HG03097 (cell line): ENCODE measurements at regions not wholly inside any gene's neighbourhood (a gene's known extent, or its start where the extent isn't known, plus 50 kb on each side); places are given as distances from the start of the nearest gene placed in this dataset.

ENCODE experiments used
- ATAC-seq: cut with Tn5 transposase; IDR thresholded peaks from one replicate; pipeline ENCODE4 v1.9.1; 2021; ENCODE audit not compliant: unreplicated experiment, low FRiP score

DNA sequence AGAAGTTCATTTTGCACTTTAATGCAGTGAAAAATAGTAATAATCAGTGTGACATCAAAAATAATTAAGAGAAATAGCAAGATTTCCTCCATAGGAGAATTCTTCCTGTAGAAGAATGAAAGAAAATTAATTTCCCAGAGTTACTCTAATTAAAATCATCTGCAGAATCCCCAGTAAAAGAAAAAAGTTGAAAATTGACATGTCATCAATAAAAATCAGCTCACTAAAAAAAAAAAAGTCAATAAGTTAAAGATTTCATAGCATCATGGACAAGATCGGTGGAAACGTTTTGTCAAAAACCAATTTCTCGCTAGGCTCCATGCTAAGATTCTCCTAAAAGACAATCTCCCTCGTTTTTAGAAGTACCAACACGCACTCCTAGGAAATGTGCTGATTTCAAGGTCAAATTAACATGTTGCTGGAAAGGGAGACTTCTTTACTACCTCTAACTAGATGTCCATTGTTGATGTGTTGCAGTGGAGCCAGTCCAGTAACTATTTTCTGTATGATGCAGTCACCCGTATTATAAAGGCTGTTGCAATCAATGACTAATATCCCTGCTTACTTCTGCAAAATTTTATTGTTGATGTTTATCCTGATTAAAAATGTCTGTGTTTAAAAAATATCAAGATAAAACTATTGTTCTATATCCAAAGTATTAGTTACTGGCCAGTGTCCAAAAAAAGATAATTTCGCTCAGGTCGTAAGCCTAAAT, 591.9 kb upstream of the MGMT start:
- ATAC-seq, result no peak

DNA sequence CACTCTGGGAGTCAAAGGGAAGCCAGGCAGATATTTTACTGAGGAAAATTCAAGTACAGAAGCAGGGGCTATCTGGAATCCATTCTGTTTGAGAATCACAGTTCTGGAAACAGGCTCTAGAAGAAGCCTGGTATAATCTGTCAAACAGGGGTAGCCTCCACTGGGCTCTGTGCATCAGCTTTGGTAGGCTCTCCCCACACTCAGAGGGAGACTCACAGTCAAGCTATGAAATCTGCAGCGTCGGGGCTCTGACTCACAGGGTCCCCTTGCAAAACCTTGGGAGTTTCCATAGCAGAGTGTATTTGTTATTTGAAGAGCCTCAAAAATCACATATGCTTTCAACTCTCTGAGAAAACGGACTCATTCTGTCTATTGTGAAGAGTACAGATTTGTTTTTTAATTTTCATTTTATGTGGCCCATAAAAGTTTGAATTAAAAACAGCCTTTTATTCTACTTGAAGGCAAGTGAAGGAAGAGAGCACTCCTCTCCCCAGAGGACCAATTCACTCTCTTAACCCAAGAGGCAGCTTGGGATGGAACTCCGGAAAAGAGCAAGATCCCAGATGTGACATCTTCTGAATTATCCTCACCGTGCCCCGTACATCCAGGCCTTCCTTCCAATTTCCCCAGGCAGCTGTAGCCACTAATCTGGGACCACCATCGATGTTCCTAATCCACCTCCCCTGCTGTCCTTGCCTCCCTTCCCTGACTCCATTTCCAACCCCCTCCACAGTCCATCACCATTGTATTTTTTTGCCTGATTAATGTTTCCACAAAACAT, 590.9 kb upstream of the MGMT start:
- ATAC-seq, result no peak

DNA sequence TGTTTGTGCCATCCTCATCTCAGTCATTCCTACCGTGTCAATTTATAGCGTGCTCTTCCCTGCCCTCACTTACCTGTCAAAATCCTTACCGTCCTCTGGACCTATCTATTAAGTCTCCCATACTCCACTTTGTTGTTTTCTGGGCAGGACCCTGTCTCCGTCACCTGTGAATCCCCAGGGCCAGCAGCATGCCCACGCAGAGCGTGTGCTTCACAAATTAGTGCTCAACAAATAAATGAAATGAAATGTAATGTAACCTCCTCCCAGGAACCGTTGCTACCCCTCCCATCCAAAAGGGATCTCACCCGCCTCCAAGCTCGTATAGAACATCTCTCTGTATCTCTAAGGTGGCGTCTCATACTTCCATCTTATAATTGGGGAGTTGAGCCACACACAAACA, 589.9 kb upstream of the MGMT start:
- no peak for ATAC-seq

DNA sequence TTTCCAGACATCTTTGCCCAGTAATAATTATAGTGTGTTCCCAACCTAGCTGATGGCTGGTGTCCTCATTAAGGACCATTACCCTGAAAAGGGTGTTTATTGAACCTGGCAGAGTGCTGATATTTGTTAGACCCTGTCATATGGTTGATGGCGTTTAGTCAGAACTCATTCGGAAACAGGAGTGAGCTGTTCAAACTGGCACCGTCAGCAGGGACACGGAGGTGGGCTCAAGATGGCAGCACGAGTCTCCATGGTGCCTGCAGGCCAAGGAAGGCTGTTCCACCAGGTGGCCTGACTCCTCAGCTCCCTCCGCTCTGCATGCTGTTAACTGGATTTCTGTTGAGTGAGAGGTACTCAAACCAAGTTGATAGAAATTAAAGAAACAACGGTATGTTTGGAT, 589.1 kb upstream of the MGMT start:
- no peak for ATAC-seq

DNA sequence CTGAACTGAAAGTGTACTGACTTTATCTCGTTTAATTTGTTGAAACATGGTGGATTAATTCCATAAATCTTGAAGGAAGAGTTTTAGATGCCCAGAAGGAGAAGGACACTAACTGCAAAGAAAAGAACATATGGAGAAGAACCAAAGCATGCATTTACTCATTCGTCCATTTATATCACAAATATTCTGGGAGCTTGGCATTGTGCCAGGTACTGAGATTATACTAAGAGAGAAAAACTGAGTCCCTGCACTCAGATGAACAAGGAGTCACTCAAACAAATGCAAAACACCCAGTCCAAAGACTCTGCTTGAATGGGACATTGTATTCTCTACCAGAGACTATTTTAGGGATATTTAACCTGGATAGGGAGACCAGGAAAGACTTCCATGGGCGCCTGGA, 588.0 kb upstream of the MGMT start:
- ATAC-seq, result no peak

DNA sequence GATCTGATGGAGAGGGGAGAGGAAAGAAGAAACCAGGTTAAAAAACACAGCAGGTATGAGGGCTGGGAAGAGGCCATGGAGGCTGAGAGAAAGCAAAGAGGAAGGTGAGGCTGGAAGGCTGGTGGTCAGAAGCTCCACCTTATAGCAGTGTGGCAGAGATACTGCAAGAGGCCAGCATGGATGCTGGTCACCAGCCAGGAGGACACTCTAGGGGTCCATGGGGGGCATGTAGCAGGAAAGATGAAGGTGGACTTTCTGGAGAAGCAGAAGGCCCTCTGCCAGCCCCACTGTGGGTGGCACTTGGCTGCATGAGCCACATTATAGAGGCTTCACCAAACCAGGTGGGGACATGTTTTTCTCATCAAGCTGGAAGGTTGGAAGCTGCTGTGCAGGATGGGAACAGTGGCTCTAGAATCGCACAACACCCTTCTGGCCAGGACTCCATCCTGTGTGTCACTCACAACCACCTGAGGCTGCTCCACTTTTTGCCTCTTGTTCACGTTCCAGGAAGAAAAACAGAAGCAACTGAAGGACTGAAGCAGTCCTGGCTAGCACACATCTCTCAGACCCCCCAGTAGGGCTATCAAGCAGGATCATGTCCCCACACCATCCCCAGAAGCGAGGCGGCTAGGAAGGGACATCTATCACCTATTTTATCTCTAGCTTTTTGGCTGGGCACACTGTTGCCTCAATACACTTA, 587.5 kb upstream of the MGMT start:
- no peak for ATAC-seq

DNA sequence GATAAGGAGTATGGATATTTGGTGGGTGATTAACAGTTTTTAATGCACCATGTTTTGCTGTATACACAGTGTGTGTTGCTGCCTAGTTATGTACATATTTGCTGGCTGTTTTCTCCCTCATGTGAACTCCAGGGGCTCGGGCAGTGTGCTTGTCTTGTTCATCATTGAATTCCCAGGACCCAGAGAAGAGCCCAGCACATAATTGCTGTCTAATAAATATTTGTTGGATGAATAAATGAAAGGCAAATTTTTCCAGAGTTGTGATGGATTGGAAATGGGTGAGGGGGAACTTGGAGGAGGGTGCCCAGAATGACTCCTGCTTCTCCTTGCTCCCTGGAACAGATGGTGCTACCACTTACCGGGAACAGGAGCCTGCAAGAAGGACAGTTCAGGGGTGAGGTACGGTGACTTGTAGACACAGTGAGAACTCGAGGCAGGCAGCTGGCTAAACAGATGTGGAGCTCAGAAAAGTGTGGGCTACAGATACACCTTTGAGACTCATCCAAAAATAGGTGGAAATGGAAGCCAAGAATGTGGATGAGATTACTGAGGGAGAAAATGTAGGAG, 586.8 kb upstream of the MGMT start:
- ATAC-seq, result no peak

DNA sequence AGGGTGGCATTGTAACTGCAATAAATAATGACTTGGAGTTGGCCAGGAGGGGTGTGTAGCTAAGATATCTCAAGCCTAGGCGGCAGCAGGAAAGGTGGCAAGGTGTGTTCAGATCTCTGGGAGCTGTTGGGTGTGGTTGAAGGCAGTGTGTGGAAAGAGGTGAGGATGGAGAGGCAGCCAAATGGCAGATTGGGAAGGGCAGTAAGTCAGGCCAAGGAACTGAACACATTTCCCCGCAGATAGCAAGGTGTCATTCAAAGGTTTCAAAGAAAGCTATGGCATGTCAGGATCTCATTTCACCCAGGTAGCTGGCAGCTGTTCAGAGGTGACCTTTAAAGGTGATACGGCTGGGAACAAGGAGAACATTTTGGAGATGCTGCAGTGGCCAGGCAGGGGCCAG, 586.0 kb upstream of the MGMT start:
- ATAC-seq, result no peak

DNA sequence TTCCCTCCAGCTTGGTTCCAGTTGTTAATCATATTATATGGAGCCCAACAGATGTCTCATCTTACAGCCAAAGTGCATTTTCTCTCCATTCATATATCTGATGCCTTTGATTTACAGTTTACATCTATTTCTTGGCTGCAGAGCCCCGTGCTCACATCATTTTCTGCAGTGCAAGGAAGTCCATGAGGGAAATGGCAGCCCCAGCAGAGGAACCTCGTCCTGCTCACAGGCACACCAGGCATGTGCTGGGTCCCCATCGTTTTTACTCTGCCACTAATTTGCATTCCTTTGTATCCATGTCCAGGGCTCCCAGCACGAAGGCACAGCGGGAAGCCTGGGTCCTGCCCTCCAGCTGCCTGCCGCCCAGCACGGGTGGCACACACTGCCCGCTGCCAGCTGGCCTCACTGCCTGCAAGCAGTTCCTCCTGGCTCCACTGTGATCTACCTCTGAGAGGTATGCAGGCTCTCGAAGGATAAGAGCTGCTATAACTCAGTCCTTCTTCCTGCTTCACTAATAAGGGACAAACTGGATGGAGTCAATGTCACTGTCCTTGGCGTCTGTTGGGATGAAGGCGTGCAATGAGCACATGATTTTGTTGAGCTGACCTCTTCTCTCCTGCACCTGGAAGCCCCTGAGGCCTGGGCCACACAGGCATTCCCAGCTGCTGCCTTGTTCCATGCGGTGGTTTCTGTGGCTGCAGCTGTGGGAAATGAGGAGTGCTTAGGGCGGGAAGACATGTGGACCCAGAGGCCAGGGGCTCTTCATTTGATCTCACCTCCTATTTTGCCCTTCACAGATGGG, 583.6 kb upstream of the MGMT start:
- no peak for ATAC-seq

DNA sequence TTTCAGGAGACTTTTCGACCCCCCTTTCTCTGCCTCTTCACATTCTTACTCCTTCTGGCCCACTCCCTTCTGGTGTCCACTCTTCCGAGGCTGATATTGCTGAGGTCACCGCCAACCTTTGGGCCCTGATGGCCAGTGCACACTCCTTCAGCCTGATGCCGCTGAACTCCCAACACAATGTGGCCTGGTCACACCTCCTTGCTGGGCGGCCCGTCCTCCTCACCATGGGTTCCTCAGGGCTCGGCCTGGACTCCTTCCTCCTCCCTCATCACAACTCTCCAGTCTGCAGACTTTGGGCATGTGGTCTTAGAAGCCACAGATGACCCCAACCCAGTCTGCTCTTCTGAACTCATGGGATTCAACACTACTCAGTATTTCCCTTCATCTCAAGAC, 583.0 kb upstream of the MGMT start:
- no peak for ATAC-seq

DNA sequence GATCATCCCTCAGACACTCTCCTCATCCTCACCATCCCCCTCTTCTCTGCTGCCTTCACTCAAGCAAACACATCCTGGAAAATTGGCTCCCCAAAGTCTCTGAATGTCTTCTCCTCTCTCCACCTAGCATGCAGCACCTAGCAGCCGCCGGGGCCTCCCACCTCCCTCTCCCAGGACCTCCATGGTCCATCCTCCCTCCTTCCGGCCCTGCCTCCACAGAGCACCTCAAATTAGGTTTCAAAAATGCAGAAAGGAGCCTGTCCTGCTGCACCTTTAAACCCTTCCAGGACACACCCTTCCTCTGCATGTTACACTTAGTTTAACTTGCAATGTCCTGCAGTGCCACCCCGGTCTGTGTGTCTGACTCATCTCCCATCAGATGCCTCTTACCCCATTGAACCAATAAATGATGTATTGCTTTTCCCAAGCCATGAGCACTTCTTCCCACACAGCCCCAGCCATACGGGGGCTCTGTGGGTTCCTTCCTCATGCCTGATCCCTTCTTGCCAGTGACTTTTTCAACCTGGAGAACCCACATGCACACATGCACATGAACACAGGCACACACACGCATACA, 582.5 kb upstream of the MGMT start:
- no peak for ATAC-seq

DNA sequence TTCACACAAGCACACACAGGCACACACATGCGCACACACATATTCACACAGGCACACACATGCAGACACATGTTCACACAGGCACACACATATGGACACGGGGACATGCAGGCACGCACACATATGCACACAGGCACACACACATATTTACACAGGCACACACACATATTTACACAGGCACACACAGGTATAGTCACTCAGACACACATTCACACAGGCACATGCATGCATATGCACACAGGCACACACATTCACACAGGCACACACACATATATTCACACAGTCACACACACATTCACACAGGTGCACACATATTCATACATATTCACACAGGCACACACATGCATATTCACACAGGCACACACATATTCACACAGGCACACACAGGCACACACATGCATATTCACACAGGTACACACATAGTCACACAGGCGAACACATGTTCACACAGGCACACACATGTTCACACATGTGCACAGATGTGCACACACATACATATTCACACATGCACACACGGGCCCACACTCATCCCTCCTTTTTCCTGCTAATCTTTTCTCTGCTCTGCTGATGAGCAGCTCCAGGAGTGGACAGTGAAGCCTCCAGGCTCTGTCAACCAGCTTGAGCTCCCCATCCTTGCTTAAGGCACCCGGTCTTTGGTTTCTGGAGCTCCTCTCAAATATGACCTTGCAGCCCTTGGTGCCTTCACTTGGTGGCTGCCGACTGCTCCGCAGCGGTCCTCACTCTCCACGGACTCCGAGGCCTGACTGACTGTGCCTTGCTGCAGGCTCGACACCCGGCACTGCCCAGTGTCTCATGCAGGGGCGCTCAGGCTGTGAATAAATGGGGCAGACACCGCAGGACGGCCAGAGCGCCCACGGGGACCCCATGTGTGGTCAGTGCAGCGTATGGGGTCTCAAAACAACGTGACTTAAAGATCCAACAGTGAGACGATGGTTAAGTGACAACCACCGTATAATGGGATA, 581.2 kb upstream of the MGMT start:
- no peak for ATAC-seq

DNA sequence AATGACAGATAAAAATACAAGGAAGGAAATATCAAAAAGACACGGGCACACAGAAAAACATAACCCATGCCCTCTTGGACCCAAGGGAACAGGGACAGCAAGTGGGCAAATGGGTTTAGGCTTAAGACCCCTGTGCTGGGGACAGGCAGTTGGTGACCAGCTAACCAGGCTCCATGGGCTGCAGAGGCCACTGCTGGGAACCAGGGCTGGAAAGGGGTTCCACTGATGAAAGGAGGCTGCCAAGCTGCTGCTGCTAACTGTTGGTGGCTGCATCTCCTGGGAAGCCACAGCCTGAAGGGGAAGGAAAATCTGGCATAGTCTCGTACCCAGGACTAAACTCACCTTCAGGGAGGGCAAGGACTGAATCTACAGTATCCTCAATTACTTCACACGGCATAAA, 579.2 kb upstream of the MGMT start:
- no peak for ATAC-seq

DNA sequence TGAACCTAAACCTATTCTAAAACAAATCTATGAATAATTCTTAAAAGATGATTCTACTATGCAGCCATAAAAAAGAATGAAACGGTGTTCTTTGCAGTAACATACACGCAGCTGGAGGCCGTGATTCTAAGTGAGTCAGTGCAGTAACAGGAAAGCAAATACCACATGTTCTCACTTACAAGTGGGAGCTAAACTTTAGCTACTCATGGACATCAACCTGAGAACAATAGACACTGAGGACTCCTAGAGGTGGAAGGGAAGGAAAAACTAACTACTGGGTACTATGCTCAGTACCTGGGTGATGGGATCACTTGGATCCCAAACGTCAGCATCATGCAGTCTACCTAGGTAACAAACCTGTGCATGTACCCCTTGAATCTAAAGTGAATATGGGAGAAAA, 575.0 kb upstream of the MGMT start:
- ATAC-seq, result no peak

DNA sequence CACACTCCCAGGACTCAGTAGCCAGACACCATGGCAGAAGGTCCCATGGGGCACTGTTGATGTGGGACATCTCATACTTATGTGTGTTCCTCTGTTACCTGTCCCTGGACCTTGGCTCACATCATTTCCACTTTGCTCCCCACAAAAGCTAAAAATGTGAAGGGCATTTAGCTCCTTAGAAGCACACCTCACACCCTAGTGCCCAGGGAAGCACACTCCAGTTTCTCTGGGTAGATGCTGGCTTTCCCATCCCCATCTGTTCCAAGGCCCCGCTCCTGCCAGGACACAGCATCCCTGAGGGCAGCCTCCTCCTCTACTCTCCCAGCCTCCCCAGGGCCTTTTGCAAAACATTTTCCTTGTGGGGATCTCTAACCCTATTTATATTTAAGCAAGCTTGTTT, 572.4 kb upstream of the MGMT start:
- ATAC-seq, result no peak

DNA sequence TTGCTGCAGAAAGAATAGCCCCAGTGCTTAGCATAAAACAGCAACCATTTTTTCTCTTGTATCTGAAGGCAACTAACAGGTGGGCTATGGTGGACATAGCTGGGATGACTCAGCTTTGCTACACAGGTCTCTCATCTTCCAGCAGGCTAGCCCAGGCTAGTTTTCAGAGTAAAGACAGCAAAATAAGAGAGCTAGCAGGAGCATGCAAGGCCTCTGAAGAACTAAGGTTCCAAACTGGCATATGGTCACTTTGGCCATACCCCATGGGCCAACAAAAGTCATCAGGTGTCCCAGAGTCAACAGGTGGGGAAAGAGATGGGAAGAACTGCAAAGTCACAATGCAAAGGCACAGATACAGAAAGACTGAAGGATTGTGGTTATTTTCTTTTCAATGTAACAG, 571.6 kb upstream of the MGMT start:
- no peak for ATAC-seq

DNA sequence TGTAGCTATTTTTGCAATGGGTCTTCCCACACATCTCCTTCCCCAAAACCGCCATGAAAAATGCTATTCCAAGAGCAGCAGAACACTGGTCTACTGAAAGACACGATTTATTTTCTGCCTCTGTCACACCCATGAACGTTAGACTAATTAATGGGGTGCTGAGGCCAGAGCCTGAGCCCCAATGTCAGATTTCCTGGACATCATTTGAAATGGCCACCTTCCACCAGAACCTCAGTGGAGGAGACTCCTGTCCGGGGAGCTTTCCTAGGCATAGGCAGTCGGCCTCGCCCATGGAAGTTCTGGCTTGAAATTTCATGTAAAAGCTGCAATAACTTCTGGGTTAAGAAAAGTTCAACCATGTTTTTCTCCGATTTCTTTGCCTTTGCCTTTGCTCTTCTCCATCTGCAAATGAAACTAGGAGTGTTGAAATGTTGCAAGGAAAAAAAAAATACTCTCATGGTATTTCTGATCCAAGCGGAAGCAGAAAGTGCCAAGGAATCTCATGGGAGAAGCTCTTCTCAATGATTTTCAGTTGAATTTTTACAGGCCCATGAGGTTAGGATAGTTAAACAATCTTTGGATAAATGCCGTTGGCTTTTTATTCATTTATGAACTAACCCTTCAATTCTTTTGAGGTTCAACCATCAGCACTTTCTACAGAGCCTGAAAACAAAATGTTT, 570.8 kb upstream of the MGMT start:
- ATAC-seq, result no peak

DNA sequence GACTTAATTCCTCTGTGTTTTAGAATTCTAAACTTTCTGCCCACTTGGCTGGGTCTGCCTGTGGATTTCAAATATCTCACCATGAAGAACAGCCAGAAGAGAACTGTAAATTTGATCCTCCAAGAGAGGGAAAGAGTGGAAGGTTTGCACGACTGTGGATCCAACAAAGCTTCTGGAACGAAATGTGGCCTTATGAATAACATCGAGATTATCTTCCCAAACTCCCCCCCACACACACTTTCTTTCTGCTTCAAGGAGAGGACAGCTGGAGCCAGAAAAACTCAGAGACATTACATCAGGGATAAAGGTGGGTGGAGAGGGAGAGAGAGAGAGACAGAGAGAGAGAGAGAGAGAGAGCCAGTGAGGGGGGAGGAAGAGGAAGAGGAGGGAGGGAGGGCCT, 570.1 kb upstream of the MGMT start:
- ATAC-seq, result no peak
